VCaP (cell line): ENCODE measurements at regions not wholly inside any gene's neighbourhood (a gene's known extent, or its start where the extent isn't known, plus 50 kb on each side); places are given as distances from the start of the nearest gene placed in this dataset.

ENCODE experiments used
- H3K27ac ChIP-seq: fragments of 450-650 bp; 2 replicates; pipeline ENCODE4 v1.5.1; 2017
- CTCF ChIP-seq: fragments of 450-650 bp; conservative IDR thresholded peaks from 2 replicates; pipeline ENCODE4 v1.5.1; 2017; ENCODE audit warnings: mild to moderate bottlenecking, moderate library complexity

GRCh38 chr20:1806456-1806855, 88.8 kb upstream of the SIRPA start:
- H3K27ac ChIP-seq, result no peak overlapping the region
- TF ChIP-seq CTCF, result no peak

- H3K27ac ChIP-seq, result no peak overlapping the region
- no peak for TF ChIP-seq CTCF
These were observed 89.4 kb upstream of the SIRPA start for GRCh38 chr20:1805816-1806215.

GRCh38 chr20:1805161-1805581, 90.0 kb upstream of the SIRPA start:
- no peak overlapping the region for H3K27ac ChIP-seq

GRCh38 chr20:1804554-1804956, 90.7 kb upstream of the SIRPA start:
- no peak for TF ChIP-seq CTCF
- no peak overlapping the region for H3K27ac ChIP-seq

More at GRCh38 chr20:1805161-1805581, 90.0 kb upstream of the SIRPA start:
- no peak for TF ChIP-seq CTCF

- H3K27ac ChIP-seq, result peak overlapping the region; percentile 76
- TF ChIP-seq CTCF, result no peak
These were observed 91.2 kb upstream of the SIRPA start for GRCh38 chr20:1803932-1804501.

GRCh38 chr20:1803061-1803931, 91.9 kb upstream of the SIRPA start:
- TF ChIP-seq CTCF, result no peak
- peak overlapping the region; percentile 76 for H3K27ac ChIP-seq

- peak; percentile 85 for TF ChIP-seq CTCF
- H3K27ac ChIP-seq, result peak overlapping the region; percentile 76
These were observed 92.7 kb upstream of the SIRPA start for GRCh38 chr20:1802385-1803060.
